HEK293 (cell line): ENCODE measurements at regions not wholly inside any gene's neighbourhood (a gene's known extent, or its start where the extent isn't known, plus 50 kb on each side); places are given as distances from the start of the nearest gene placed in this dataset.

Experiments used
- CTCF ChIA-PET: fragments of 350-600 bp; formaldehyde crosslinking; extraction: SDS; loops from one replicate; lab custom pipeline; 2021; ENCODE audit warnings: antibody characterized with exemption; lab: Yijun Ruan, JAX
- POLR2A ChIA-PET: fragments of 300-600 bp; formaldehyde crosslinking; extraction: SDS; loops from one replicate; lab custom pipeline; 2020; ENCODE audit warnings: antibody characterized with exemption, inconsistent platforms; lab: Yijun Ruan, JAX
- H3K27ac ChIP-seq: fragments of 200-500 bp; sonication (Bioruptor generic); 2 replicates; pipeline ENCODE4 v1.5.1; 2014; ENCODE audit warnings: low read depth, low read length, control low read depth, inconsistent platforms; ENCODE audit errors: extremely low read depth
- H3K36me3 ChIP-seq, 2 experiments: fragments of 200-500 bp in 1 of 2; sonication (Bioruptor generic) in 1 of 2; 1 replicate in 1 of 2; 2 replicates in 1 of 2; pipeline ENCODE4 v1.5.1; 2014 to 2017; ENCODE audit warnings: inconsistent platforms in 2 of 2, low read length in 2 of 2; ENCODE audit not compliant: control insufficient read depth in 2 of 2, insufficient read depth in 1 of 2
- H3K4me1 ChIP-seq: fragments of 200-500 bp; sonication (Bioruptor generic); 2 replicates; pipeline ENCODE4 v1.5.1; 2014; ENCODE audit warnings: mild to moderate bottlenecking, low read length, inconsistent platforms; ENCODE audit not compliant: control insufficient read depth, insufficient read depth
- H3K4me3 ChIP-seq: 2 replicates; pipeline ENCODE4 v1.5.1; 2011; ENCODE audit warnings: low read depth, mild to moderate bottlenecking, control low read depth, low read length, moderate library complexity
- H3K9me3 ChIP-seq: fragments of 200-500 bp; sonication (Bioruptor generic); 2 replicates; pipeline ENCODE4 v1.5.1; 2014; ENCODE audit warnings: low read depth, low read length, inconsistent platforms; ENCODE audit not compliant: control insufficient read depth, insufficient read depth
- BCL11B ChIP-seq: fragments of 450-650 bp; formaldehyde crosslinking; IDR thresholded peaks from 2 replicates; pipeline ENCODE4 v1.5.1; 2016; ENCODE audit warnings: low read depth, missing biosample characterization, missing genetic modification characterization
- KLF7 ChIP-seq: fragments of 450-650 bp; formaldehyde crosslinking; IDR thresholded peaks from 2 replicates; pipeline ENCODE4 v1.5.1; 2016; ENCODE audit warnings: missing biosample characterization, missing genetic modification characterization, borderline replicate concordance
- MYNN ChIP-seq: fragments of 450-650 bp; formaldehyde crosslinking; IDR thresholded peaks from 2 replicates; pipeline ENCODE4 v1.5.1; 2016; ENCODE audit warnings: missing biosample characterization, missing genetic modification characterization, borderline replicate concordance
- PRDM1 ChIP-seq: fragments of 450-650 bp; formaldehyde crosslinking; IDR thresholded peaks from 2 replicates; pipeline ENCODE4; 2016; ENCODE audit warnings: missing biosample characterization, missing genetic modification characterization
- SP3 ChIP-seq: fragments of 450-650 bp; formaldehyde crosslinking; IDR thresholded peaks from 2 replicates; pipeline ENCODE4 v1.5.1; 2016; ENCODE audit warnings: missing biosample characterization, missing genetic modification characterization
- WT1 ChIP-seq: fragments of 450-650 bp; formaldehyde crosslinking; IDR thresholded peaks from 2 replicates; pipeline ENCODE4 v1.5.1; 2016; ENCODE audit warnings: missing biosample characterization, missing genetic modification characterization
- ZBTB17 ChIP-seq: fragments of 450-650 bp; formaldehyde crosslinking; IDR thresholded peaks from 2 replicates; pipeline ENCODE4 v1.5.1; 2016; ENCODE audit warnings: missing biosample characterization, missing genetic modification characterization
- ZFP37 ChIP-seq: fragments of 450-650 bp; formaldehyde crosslinking; IDR thresholded peaks from 2 replicates; pipeline ENCODE4 v1.5.1; 2016; ENCODE audit warnings: missing biosample characterization, missing genetic modification characterization
- ZNF146 ChIP-seq: fragments of 450-650 bp; formaldehyde crosslinking; IDR thresholded peaks from 2 replicates; pipeline ENCODE4 v1.5.1; 2016; ENCODE audit warnings: missing biosample characterization, missing genetic modification characterization
- ZNF19 ChIP-seq: fragments of 450-650 bp; formaldehyde crosslinking; IDR thresholded peaks from 2 replicates; pipeline ENCODE4; 2016; ENCODE audit warnings: missing biosample characterization, missing genetic modification characterization, low read depth
- ZNF2 ChIP-seq: fragments of 450-650 bp; formaldehyde crosslinking; IDR thresholded peaks from 2 replicates; pipeline ENCODE4 v1.5.1; 2016; ENCODE audit warnings: missing biosample characterization, missing genetic modification characterization
- ZNF292 ChIP-seq: fragments of 450-650 bp; formaldehyde crosslinking; IDR thresholded peaks from 2 replicates; pipeline ENCODE4 v1.5.1; 2016; ENCODE audit warnings: low read depth, missing biosample characterization, missing genetic modification characterization, borderline replicate concordance
- ZNF311 ChIP-seq: fragments of 450-650 bp; formaldehyde crosslinking; IDR thresholded peaks from 2 replicates; pipeline ENCODE4 v1.5.1; 2017; ENCODE audit warnings: missing biosample characterization, missing genetic modification characterization, borderline replicate concordance
- ZNF354C ChIP-seq: fragments of 450-650 bp; formaldehyde crosslinking; IDR thresholded peaks from 2 replicates; pipeline ENCODE4 v1.5.1; 2016; ENCODE audit warnings: missing biosample characterization, missing genetic modification characterization, low read depth, borderline replicate concordance
- ZNF37A ChIP-seq: fragments of 450-650 bp; IDR thresholded peaks from 2 replicates; pipeline ENCODE4 v1.5.1; 2018; ENCODE audit warnings: missing biosample characterization, missing genetic modification characterization
- ZNF530 ChIP-seq: fragments of 450-650 bp; formaldehyde crosslinking; IDR thresholded peaks from 2 replicates; pipeline ENCODE4 v1.5.1; 2016; ENCODE audit warnings: low read depth, missing biosample characterization, missing genetic modification characterization
- ZNF544 ChIP-seq: fragments of 450-650 bp; formaldehyde crosslinking; IDR thresholded peaks from 2 replicates; pipeline ENCODE4 v1.5.0; 2017; ENCODE audit warnings: missing biosample characterization, missing genetic modification characterization
- ZNF596 ChIP-seq: fragments of 450-650 bp; IDR thresholded peaks from 2 replicates; pipeline ENCODE4 v1.5.0; 2018; ENCODE audit warnings: missing biosample characterization, mild to moderate bottlenecking, missing genetic modification characterization, moderate library complexity
- ZNF629 ChIP-seq: fragments of 450-650 bp; formaldehyde crosslinking; IDR thresholded peaks from 2 replicates; pipeline ENCODE4 v1.5.1; 2017; ENCODE audit warnings: missing biosample characterization, missing genetic modification characterization
- ZNF670 ChIP-seq: fragments of 450-650 bp; formaldehyde crosslinking; IDR thresholded peaks from 2 replicates; pipeline ENCODE4 v1.5.1; 2016; ENCODE audit warnings: missing biosample characterization, missing genetic modification characterization, low read depth
- ZNF768 ChIP-seq: fragments of 450-650 bp; formaldehyde crosslinking; IDR thresholded peaks from 2 replicates; pipeline ENCODE4 v1.5.1; 2018; ENCODE audit warnings: missing biosample characterization, mild to moderate bottlenecking, missing genetic modification characterization
- ZNF791 ChIP-seq: fragments of 450-650 bp; formaldehyde crosslinking; IDR thresholded peaks from 2 replicates; pipeline ENCODE4 v1.5.1; 2016; ENCODE audit warnings: missing biosample characterization, missing genetic modification characterization
- ZSCAN16 ChIP-seq: fragments of 450-650 bp; formaldehyde crosslinking; IDR thresholded peaks from 2 replicates; pipeline ENCODE4 v1.5.1; 2016; ENCODE audit warnings: missing biosample characterization, missing genetic modification characterization
- TF ChIP-seq, protein P1 (sequence below): fragments of 450-650 bp; formaldehyde crosslinking; IDR thresholded peaks from 2 replicates; pipeline ENCODE4 v1.5.1; 2017; ENCODE audit warnings: missing biosample characterization, missing genetic modification characterization
- TF ChIP-seq, protein P2 (sequence below): fragments of 450-650 bp; IDR thresholded peaks from 2 replicates; pipeline ENCODE4 v1.5.1; 2018; ENCODE audit warnings: missing biosample characterization, missing genetic modification characterization
- TF ChIP-seq, protein P3 (sequence below): sonication (generic); formaldehyde crosslinking; IDR thresholded peaks from 2 replicates; pipeline ENCODE4 v1.8.1; 2022; ENCODE audit warnings: mild to moderate bottlenecking, moderate library complexity, missing genetic modification reagents
- TF ChIP-seq, protein P4 (sequence below): fragments of 450-650 bp; formaldehyde crosslinking; IDR thresholded peaks from 2 replicates; pipeline ENCODE4 v1.5.1; 2016; ENCODE audit warnings: missing biosample characterization, missing genetic modification characterization

DNA sequence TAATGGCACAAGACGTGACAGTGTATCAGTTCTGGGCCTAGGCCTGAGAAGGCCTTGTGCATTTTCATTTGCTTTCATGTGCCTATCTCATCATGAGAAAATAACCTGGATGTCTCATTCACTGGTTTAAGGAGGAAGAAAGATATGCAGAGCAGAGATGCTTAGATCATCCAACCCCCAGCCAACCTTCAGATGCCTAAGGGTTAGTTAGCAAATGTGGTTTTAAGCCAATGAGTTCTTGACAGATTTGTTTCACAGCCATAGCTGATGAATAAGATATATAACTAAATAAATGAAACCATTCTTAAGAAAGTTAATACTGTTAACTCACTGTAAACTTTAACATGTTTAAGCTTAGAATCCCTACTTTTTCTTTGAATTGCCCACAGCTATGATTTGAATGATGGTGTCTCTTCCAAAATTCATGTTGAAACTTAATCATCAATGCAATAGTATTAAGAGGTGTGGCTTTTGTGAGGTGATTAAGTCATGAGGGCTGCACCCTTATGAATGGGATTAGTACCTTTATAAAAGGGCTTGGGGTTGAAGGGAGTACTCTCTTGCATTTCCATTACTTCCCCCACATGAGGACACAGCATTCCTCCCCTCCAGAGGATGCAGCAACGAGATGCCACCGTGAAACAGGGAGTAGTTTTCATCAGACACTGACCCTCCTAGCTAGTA, 324.6 kb upstream of the TBC1D5 start:
- POLR2A ChIA-PET = interaction anchor here (0.5 kb wide), 1 partner anchor 485 kb away, joined by 3 read pairs; no protein-coding TSS in a partner anchor
- Histone ChIP-seq H3K4me1 (no peaks in the 10 kb centered on the region), H3K36me3 (no peaks in the 10 kb centered on the region)
- TF ChIP-seq PRDM1 = no peak
- no peak for TF ChIP-seq ZNF791
- no peak for TF ChIP-seq ZNF544 (tag by site-specific recombination)
- no peak for TF ChIP-seq ZNF146 (tag by site-specific recombination)
- TF ChIP-seq, protein P1, sequence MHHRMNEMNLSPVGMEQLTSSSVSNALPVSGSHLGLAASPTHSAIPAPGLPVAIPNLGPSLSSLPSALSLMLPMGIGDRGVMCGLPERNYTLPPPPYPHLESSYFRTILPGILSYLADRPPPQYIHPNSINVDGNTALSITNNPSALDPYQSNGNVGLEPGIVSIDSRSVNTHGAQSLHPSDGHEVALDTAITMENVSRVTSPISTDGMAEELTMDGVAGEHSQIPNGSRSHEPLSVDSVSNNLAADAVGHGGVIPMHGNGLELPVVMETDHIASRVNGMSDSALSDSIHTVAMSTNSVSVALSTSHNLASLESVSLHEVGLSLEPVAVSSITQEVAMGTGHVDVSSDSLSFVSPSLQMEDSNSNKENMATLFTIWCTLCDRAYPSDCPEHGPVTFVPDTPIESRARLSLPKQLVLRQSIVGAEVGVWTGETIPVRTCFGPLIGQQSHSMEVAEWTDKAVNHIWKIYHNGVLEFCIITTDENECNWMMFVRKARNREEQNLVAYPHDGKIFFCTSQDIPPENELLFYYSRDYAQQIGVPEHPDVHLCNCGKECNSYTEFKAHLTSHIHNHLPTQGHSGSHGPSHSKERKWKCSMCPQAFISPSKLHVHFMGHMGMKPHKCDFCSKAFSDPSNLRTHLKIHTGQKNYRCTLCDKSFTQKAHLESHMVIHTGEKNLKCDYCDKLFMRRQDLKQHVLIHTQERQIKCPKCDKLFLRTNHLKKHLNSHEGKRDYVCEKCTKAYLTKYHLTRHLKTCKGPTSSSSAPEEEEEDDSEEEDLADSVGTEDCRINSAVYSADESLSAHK (tag by site-specific recombination) = no peak
- no peak for TF ChIP-seq ZNF2 (tag by site-specific recombination)
- no peak for TF ChIP-seq SP3
- no peak for TF ChIP-seq ZNF292 (tag by site-specific recombination)
- TF ChIP-seq, protein P2, sequence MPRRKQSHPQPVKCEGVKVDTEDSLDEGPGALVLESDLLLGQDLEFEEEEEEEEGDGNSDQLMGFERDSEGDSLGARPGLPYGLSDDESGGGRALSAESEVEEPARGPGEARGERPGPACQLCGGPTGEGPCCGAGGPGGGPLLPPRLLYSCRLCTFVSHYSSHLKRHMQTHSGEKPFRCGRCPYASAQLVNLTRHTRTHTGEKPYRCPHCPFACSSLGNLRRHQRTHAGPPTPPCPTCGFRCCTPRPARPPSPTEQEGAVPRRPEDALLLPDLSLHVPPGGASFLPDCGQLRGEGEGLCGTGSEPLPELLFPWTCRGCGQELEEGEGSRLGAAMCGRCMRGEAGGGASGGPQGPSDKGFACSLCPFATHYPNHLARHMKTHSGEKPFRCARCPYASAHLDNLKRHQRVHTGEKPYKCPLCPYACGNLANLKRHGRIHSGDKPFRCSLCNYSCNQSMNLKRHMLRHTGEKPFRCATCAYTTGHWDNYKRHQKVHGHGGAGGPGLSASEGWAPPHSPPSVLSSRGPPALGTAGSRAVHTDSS (tag by site-specific recombination) = no peak
- no peak for TF ChIP-seq ZNF596
- TF ChIP-seq BCL11B (tag by site-specific recombination) = no peak
- no peak for TF ChIP-seq ZFP37
- no peak for TF ChIP-seq ZNF19
- TF ChIP-seq, all 188 proteins: peak for 0
- Histone ChIP-seq H3K4me3 (no peak overlapping the region), H3K27ac (no peak overlapping the region), H3K9me3 (no peaks in the 10 kb centered on the region)
- CTCF ChIA-PET = interaction anchor here (0.5 to 1.2 kb wide), 2 partner anchors 173 to 1657 kb away, joined by 3 to 5 read pairs; no protein-coding TSS in a partner anchor

DNA sequence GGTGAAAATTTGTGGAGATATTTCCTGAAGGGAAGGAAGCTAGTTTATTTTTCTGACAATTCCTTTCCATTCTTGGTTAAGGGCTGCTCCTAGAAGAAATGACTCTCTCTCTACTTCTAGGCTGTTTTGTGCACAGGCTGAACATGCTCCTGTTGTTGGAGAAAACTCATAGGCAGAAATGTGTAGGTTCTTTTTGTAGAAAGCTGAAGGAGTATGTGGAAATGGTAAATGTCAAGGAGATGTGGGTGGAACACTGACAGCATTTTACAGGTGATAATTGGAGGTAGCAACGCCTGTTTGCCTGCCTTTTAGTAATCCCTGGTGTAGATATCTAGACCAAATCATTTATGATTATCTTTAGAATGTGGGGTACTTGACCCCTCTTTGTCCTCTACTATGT, 322.2 kb upstream of the TBC1D5 start:
- Histone ChIP-seq H3K4me1 (no peaks in the 10 kb centered on the region), H3K27ac (no peak overlapping the region), H3K36me3 (no peaks in the 10 kb centered on the region), H3K9me3 (no peaks in the 10 kb centered on the region), H3K4me3 (no peak overlapping the region)
- ChIA-PET POLR2A (no interaction called here), CTCF (no interaction called here)
- TF ChIP-seq ZNF670 = no peak
- TF ChIP-seq, protein P3, sequence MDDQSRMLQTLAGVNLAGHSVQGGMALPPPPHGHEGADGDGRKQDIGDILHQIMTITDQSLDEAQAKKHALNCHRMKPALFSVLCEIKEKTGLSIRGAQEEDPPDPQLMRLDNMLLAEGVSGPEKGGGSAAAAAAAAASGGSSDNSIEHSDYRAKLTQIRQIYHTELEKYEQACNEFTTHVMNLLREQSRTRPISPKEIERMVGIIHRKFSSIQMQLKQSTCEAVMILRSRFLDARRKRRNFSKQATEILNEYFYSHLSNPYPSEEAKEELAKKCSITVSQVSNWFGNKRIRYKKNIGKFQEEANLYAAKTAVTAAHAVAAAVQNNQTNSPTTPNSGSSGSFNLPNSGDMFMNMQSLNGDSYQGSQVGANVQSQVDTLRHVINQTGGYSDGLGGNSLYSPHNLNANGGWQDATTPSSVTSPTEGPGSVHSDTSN = no peak
- no peak for TF ChIP-seq ZNF768 (tag by site-specific recombination)
- TF ChIP-seq, protein P4, sequence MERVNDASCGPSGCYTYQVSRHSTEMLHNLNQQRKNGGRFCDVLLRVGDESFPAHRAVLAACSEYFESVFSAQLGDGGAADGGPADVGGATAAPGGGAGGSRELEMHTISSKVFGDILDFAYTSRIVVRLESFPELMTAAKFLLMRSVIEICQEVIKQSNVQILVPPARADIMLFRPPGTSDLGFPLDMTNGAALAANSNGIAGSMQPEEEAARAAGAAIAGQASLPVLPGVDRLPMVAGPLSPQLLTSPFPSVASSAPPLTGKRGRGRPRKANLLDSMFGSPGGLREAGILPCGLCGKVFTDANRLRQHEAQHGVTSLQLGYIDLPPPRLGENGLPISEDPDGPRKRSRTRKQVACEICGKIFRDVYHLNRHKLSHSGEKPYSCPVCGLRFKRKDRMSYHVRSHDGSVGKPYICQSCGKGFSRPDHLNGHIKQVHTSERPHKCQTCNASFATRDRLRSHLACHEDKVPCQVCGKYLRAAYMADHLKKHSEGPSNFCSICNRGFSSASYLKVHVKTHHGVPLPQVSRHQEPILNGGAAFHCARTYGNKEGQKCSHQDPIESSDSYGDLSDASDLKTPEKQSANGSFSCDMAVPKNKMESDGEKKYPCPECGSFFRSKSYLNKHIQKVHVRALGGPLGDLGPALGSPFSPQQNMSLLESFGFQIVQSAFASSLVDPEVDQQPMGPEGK (tag by site-specific recombination) = no peak
- no peak for TF ChIP-seq ZNF354C (tag by site-specific recombination)
- TF ChIP-seq ZBTB17 (tag by site-specific recombination) = no peak
- TF ChIP-seq ZNF37A (tag by site-specific recombination) = no peak
- no peak for TF ChIP-seq ZNF629
- no peak for TF ChIP-seq ZNF530 (tag by site-specific recombination)
- no peak for TF ChIP-seq MYNN (tag by site-specific recombination)
- no peak for TF ChIP-seq WT1 (tag by site-specific recombination)
- no peak for TF ChIP-seq ZNF311
- no peak for TF ChIP-seq BCL11B (tag by site-specific recombination)
- TF ChIP-seq KLF7 (tag by site-specific recombination) = no peak
- no peak for TF ChIP-seq ZSCAN16 (tag by site-specific recombination)
